IMR-90 (cell line): ENCODE measurements at regions not wholly inside any gene's neighbourhood (a gene's known extent, or its start where the extent isn't known, plus 50 kb on each side); places are given as distances from the start of the nearest gene placed in this dataset.

Experiments used
- ATAC-seq: fragments of 200-7000 bp; cut with Tn5 transposase; 2 replicates; pipeline ENCODE4 v1.9.1; 2020; ENCODE audit warnings: low read depth, mild to moderate bottlenecking, moderate library complexity
- BruUV-seq: library from RNA; stranded (reverse); fragments of 400-500 nt; replicated peaks from 2 replicates; lab custom pipeline; 2021; lab: Mats Ljungman, UMichigan
- CTCF ChIA-PET: fragments of 300-600 bp; formaldehyde crosslinking; extraction: SDS; loops from one replicate; lab custom pipeline; 2021; ENCODE audit warnings: antibody characterized with exemption; lab: Yijun Ruan, JAX
- POLR2A ChIA-PET: fragments of 300-600 bp; sonication (Branson Sonifier 250); formaldehyde crosslinking; loops from one replicate; lab custom pipeline; 2022; ENCODE audit warnings: antibody characterized with exemption; ENCODE audit not compliant: unreplicated experiment; lab: Charles Lee
- DNase-seq: peaks from one replicate; pipeline ENCODE4 v3.0.0; 2013
- H2AFZ ChIP-seq: replicated peaks from 2 replicates; pipeline ENCODE3; 2013; ENCODE audit warnings: low read length, mild to moderate bottlenecking; ENCODE audit not compliant: poor library complexity
- H2AK5ac ChIP-seq: 2 replicates; pipeline ENCODE4 v1.6.1; 2013; ENCODE audit warnings: low read depth, low read length, inconsistent platforms
- H2AK9ac ChIP-seq: replicated peaks from 2 replicates; pipeline ENCODE3; 2013; ENCODE audit warnings: mild to moderate bottlenecking, low read depth, low read length, moderate library complexity; ENCODE audit not compliant: poor library complexity
- H2BK120ac ChIP-seq: 2 replicates; pipeline ENCODE4 v1.6.1; 2013; ENCODE audit warnings: low read depth, low read length, inconsistent platforms
- H2BK15ac ChIP-seq: 3 replicates; pipeline ENCODE4 v1.6.1; 2013; ENCODE audit warnings: low read depth, low read length, inconsistent platforms
- H2BK20ac ChIP-seq: 2 replicates; pipeline ENCODE4 v1.6.1; 2013; ENCODE audit warnings: low read depth, mild to moderate bottlenecking, inconsistent platforms, low read length, moderate library complexity
- H2BK5ac ChIP-seq: 2 replicates; pipeline ENCODE4 v1.6.1; 2013; ENCODE audit warnings: mild to moderate bottlenecking, low read depth, low read length, inconsistent platforms; ENCODE audit not compliant: poor library complexity, severe bottlenecking
- H3K14ac ChIP-seq: replicated peaks from 2 replicates; pipeline ENCODE4 v1.6.1; 2013; ENCODE audit warnings: low read depth, low read length, inconsistent platforms
- H3K18ac ChIP-seq: 2 replicates; pipeline ENCODE4 v1.6.1; 2013; ENCODE audit warnings: low read depth, low read length, control low read depth
- H3K23ac ChIP-seq: 2 replicates; pipeline ENCODE4 v1.6.1; 2013; ENCODE audit warnings: low read depth, low read length, inconsistent platforms
- H3K27ac ChIP-seq: 2 replicates; pipeline ENCODE4 v1.5.1; 2013; ENCODE audit warnings: mild to moderate bottlenecking, control low read depth, low read length; ENCODE audit not compliant: insufficient read depth
- H3K27me3 ChIP-seq: 2 replicates; pipeline ENCODE4 v1.6.1; 2013; ENCODE audit warnings: low read length; ENCODE audit not compliant: control insufficient read depth, insufficient read depth
- H3K36me3 ChIP-seq: 2 replicates; pipeline ENCODE4 v1.6.1; 2013; ENCODE audit warnings: low read length, mixed read lengths; ENCODE audit not compliant: control insufficient read depth, insufficient read depth
- H3K4ac ChIP-seq: 2 replicates; pipeline ENCODE4 v1.6.1; 2013; ENCODE audit warnings: low read depth, low read length, inconsistent platforms
- H3K4me1 ChIP-seq: 2 replicates; pipeline ENCODE4 v1.6.1; 2013; ENCODE audit warnings: low read length, mixed read lengths; ENCODE audit not compliant: control insufficient read depth, insufficient read depth
- H3K4me2 ChIP-seq: 2 replicates; pipeline ENCODE4 v1.6.1; 2013; ENCODE audit warnings: low read depth, mild to moderate bottlenecking, control low read depth, low read length, moderate library complexity
- H3K4me3 ChIP-seq: 2 replicates; pipeline ENCODE4 v1.5.1; 2013; ENCODE audit warnings: low read depth, mild to moderate bottlenecking, control low read depth, low read length, moderate library complexity; ENCODE audit not compliant: insufficient read depth
- H3K56ac ChIP-seq: 2 replicates; pipeline ENCODE4 v1.6.1; 2013; ENCODE audit warnings: low read length, inconsistent platforms; ENCODE audit not compliant: insufficient read depth; ENCODE audit errors: extremely low read depth
- H3K79me1 ChIP-seq, 2 experiments: 2 replicates each; pipeline ENCODE4 v1.6.1; 2013; ENCODE audit warnings: low read length in 2 of 2, inconsistent platforms in 1 of 2, low read depth in 1 of 2
- H3K9ac ChIP-seq: 2 replicates; pipeline ENCODE4 v1.6.1; 2013; ENCODE audit warnings: low read depth, low read length, control low read depth
- H3K9me1 ChIP-seq: 2 replicates; pipeline ENCODE4 v1.6.1; 2013; ENCODE audit warnings: low read length, inconsistent platforms; ENCODE audit not compliant: insufficient read depth
- H3K9me3 ChIP-seq: 2 replicates; pipeline ENCODE4 v1.6.1; 2013; ENCODE audit warnings: low read length; ENCODE audit not compliant: control insufficient read depth, insufficient read depth
- H4K20me1 ChIP-seq: 2 replicates; pipeline ENCODE4 v1.6.1; 2013; ENCODE audit warnings: low read length, inconsistent platforms; ENCODE audit not compliant: insufficient read depth
- H4K5ac ChIP-seq: 2 replicates; pipeline ENCODE4 v1.6.1; 2013; ENCODE audit warnings: mild to moderate bottlenecking, low read depth, low read length, control low read depth
- H4K8ac ChIP-seq, 2 experiments: 2 replicates each; pipeline ENCODE4 v1.6.1; 2013; ENCODE audit warnings: low read depth in 2 of 2, low read length in 2 of 2, control low read depth in 1 of 2, inconsistent platforms in 1 of 2
- H4K91ac ChIP-seq: 2 replicates; pipeline ENCODE4 v1.6.1; 2013; ENCODE audit warnings: low read depth, low read length, inconsistent platforms; ENCODE audit not compliant: insufficient read depth
- BHLHE40 ChIP-seq: fragments of 150-350 bp; IDR thresholded peaks from 2 replicates; pipeline ENCODE4 v1.6.1; 2016; ENCODE audit warnings: mild to moderate bottlenecking, low read depth, low read length
- CEBPB ChIP-seq: IDR thresholded peaks from 2 replicates; pipeline ENCODE4 v1.6.1; 2012; ENCODE audit warnings: low read depth, low read length, improper control_type of control experiment
- CHD1 ChIP-seq: IDR thresholded peaks from 2 replicates; pipeline ENCODE4 v1.6.1; 2012; ENCODE audit warnings: low read depth, low read length, improper control_type of control experiment
- CTCF ChIP-seq: conservative IDR thresholded peaks from 2 replicates; pipeline ENCODE4 v1.5.1; 2012; ENCODE audit warnings: mild to moderate bottlenecking, low read depth, low read length, improper control_type of control experiment
- ELK1 ChIP-seq: fragments of 150-350 bp; IDR thresholded peaks from 2 replicates; pipeline ENCODE4 v1.6.1; 2016; ENCODE audit warnings: low read depth, mild to moderate bottlenecking, low read length, moderate library complexity, borderline replicate concordance
- FOS ChIP-seq: fragments of 150-350 bp; IDR thresholded peaks from 2 replicates; pipeline ENCODE4 v1.6.1; 2016; ENCODE audit warnings: low read depth, low read length
- MAFK ChIP-seq: IDR thresholded peaks from 2 replicates; pipeline ENCODE4 v1.6.1; 2012; ENCODE audit warnings: low read depth, low read length, improper control_type of control experiment
- MAZ ChIP-seq: IDR thresholded peaks from 2 replicates; pipeline ENCODE4 v1.6.1; 2012; ENCODE audit warnings: low read depth, mild to moderate bottlenecking, low read length, improper control_type of control experiment, moderate library complexity, borderline replicate concordance
- MXI1 ChIP-seq: IDR thresholded peaks from 2 replicates; pipeline ENCODE4 v1.6.1; 2012; ENCODE audit warnings: low read depth, mild to moderate bottlenecking, low read length, moderate library complexity, borderline replicate concordance
- NFE2L2 ChIP-seq: fragments of 150-350 bp; IDR thresholded peaks from 2 replicates; pipeline ENCODE4 v1.6.1; 2016; ENCODE audit warnings: low read depth, mild to moderate bottlenecking, low read length
- POLR2A ChIP-seq: IDR thresholded peaks from 2 replicates; pipeline ENCODE4 v1.6.1; 2012; ENCODE audit warnings: mild to moderate bottlenecking, low read depth, low read length
- RAD21 ChIP-seq: IDR thresholded peaks from 2 replicates; pipeline ENCODE4 v1.6.1; 2012; ENCODE audit warnings: low read length, improper control_type of control experiment
- RCOR1 ChIP-seq: IDR thresholded peaks from 2 replicates; pipeline ENCODE4 v1.6.1; 2012; ENCODE audit warnings: mild to moderate bottlenecking, low read length, improper control_type of control experiment; ENCODE audit not compliant: insufficient replicate concordance
- RFX5 ChIP-seq: IDR thresholded peaks from 2 replicates; pipeline ENCODE4 v1.8.0; 2012; ENCODE audit warnings: low read depth, mild to moderate bottlenecking, low read length, moderate library complexity
- SMC3 ChIP-seq: fragments of 150-350 bp; IDR thresholded peaks from 2 replicates; pipeline ENCODE4 v1.6.1; 2016; ENCODE audit warnings: low read depth, mild to moderate bottlenecking, antibody characterized with exemption, low read length, moderate library complexity
- USF2 ChIP-seq: fragments of 150-350 bp; IDR thresholded peaks from 2 replicates; pipeline ENCODE4 v1.6.1; 2017; ENCODE audit warnings: mild to moderate bottlenecking, antibody characterized with exemption, low read length, low read depth
- WGBS, 2 experiments: methylation state at CpG; one replicate each; pipeline versions ENCODE4 v1.1.5 to v1.1.7; 2013; ENCODE audit warnings: missing lambda C conversion rate in 2 of 2; ENCODE audit not compliant: insufficient read length in 1 of 2; ENCODE audit errors: extremely low coverage in 2 of 2; 5-methylcytosine and 5-hydroxymethylcytosine counted together
- dilution Hi-C: fragments of 300-500 bp; cut with HindIII; formaldehyde crosslinking; loops from one replicate; pipeline ENCODE4 v1.14.3; 2018; ENCODE audit warnings: low sequenced_read_pairs; ENCODE audit not compliant: unreplicated experiment
- in situ Hi-C: fragments of 300-500 bp; cut with MboI; formaldehyde crosslinking; loops from 3 replicates; pipeline ENCODE4 v1.14.3; 2019; ENCODE audit warnings: low sequenced_read_pairs, inconsistent platforms, mixed read lengths
- intact Hi-C: fragments of 100-400 bp; cut with micrococcal nuclease; formaldehyde crosslinking; loops from 2 replicates; pipeline ENCODE4 v1.10.0; 2022

GRCh38 chr20:51980277-51980676 is 178.0 kb upstream of the SALL4 start:
- no peaks in the 10 kb centered on the region for H3K9me1 ChIP-seq
- in situ Hi-C loops = no loop called here
- no peaks in the 10 kb centered on the region for H3K79me1 ChIP-seq
- ATAC-seq (no peak), DNase-seq (no peak)
- H4K8ac ChIP-seq = no peak overlapping the region
- CTCF ChIA-PET = no interaction called here
- POLR2A ChIA-PET = no interaction called here
- no peak overlapping the region for H2BK5ac ChIP-seq
- intact Hi-C loops = no loop called here
- no peak overlapping the region for H2AK9ac ChIP-seq
- H3K4me3 ChIP-seq = no peak overlapping the region
- no peaks in the 10 kb centered on the region for H3K36me3 ChIP-seq
- WGBS, 2 experiments = no CpG with 5 or more reads among the region's 11 CpGs
- H3K4ac ChIP-seq = no peak overlapping the region
- TF ChIP-seq POLR2A (no peak), MAFK (no peak), CEBPB (no peak), USF2 (no peak), RFX5 (no peak), RAD21 (no peak), SMC3 (no peak), BHLHE40 (no peak), RCOR1 (no peak), CHD1 (no peak), NFE2L2 (no peak), MAZ (no peak), FOS (no peak), CTCF (no peak), MXI1 (no peak), ELK1 (no peak)
- no peak overlapping the region for H4K91ac ChIP-seq
- no peak overlapping the region for H3K4me2 ChIP-seq
- H3K27ac ChIP-seq = no peak overlapping the region
- no TSS peak for BruUV-seq
- H3K18ac ChIP-seq = no peak overlapping the region
- no peaks in the 10 kb centered on the region for H3K27me3 ChIP-seq
- H4K20me1 ChIP-seq = no peaks in the 10 kb centered on the region
- no peak overlapping the region for H2AK5ac ChIP-seq
- H2AFZ ChIP-seq = no peak overlapping the region
- no peak overlapping the region for H2BK20ac ChIP-seq
- no peak overlapping the region for H3K14ac ChIP-seq
- H3K23ac ChIP-seq = no peak overlapping the region
- H4K5ac ChIP-seq = no peak overlapping the region
- H2BK120ac ChIP-seq = no peak overlapping the region
- H2BK15ac ChIP-seq = no peak overlapping the region
- peaks cover 6% of the 10 kb centered on the region for H3K9me3 ChIP-seq
- dilution Hi-C loops = no loop called here
- H3K4me1 ChIP-seq = peaks cover 2% of the 10 kb centered on the region; the same call in 1 of the 2 replicates
- no peak overlapping the region for H3K9ac ChIP-seq
- H3K56ac ChIP-seq = no peak overlapping the region
